ENCODE measurements at regions not wholly inside any gene's neighbourhood (a gene's known extent, or its start where the extent isn't known, plus 50 kb on each side); places are given as distances from the start of the nearest gene placed in this dataset.

GRCh38 chr5:18496041-18496440, 861.8 kb downstream of the TAF11L14 start:
- no peaks in the 10 kb centered on the region for H3K9me3 ChIP-seq (ENCODE audit: control insufficient read depth, low read length)
- no peaks in the 10 kb centered on the region for H3K4me1 ChIP-seq
- H3K36me3 ChIP-seq (ENCODE audit: control insufficient read depth, insufficient read depth, low read length): no peaks in the 10 kb centered on the region
- no peaks in the 10 kb centered on the region for H3K27me3 ChIP-seq (ENCODE audit: control insufficient read depth, insufficient read depth, low read length)
- no peak overlapping the region for H3K9ac ChIP-seq
- H3K4me2 ChIP-seq (ENCODE audit: low read length): no peak overlapping the region
- H3K79me2 ChIP-seq: no peaks in the 10 kb centered on the region
- H3K4me3 ChIP-seq (ENCODE audit: low read depth, low read length): no peak overlapping the region
- no peak overlapping the region for H3K27ac ChIP-seq
- no peak overlapping the region for H2AFZ ChIP-seq
- TF ChIP-seq CTCF (IDR thresholded peaks at IDR 0.05): no peak

- no peaks in the 10 kb centered on the region for H3K27me3 ChIP-seq (ENCODE audit: control insufficient read depth, insufficient read depth, low read length)
These were observed 862.8 kb downstream of the TAF11L14 start for GRCh38 chr5:18497089-18497488.

GRCh38 chr5:18503797-18504328, 869.6 kb downstream of the TAF11L14 start:
- no peak overlapping the region for H3K9ac ChIP-seq
- H3K4me2 ChIP-seq (ENCODE audit: low read length): no peak overlapping the region

More at GRCh38 chr5:18497089-18497488, 862.8 kb downstream of the TAF11L14 start:
- TF ChIP-seq CTCF (IDR thresholded peaks at IDR 0.05): no peak
- Histone ChIP-seq H3K4me2 (ENCODE audit: low read length) (no peak overlapping the region), H3K79me2 (no peaks in the 10 kb centered on the region), H3K36me3 (ENCODE audit: control insufficient read depth, insufficient read depth, low read length) (no peaks in the 10 kb centered on the region), H3K9me3 (ENCODE audit: control insufficient read depth, low read length) (no peaks in the 10 kb centered on the region), H3K27ac (no peak overlapping the region), H3K4me3 (ENCODE audit: low read depth, low read length) (no peak overlapping the region), H2AFZ (no peak overlapping the region), H3K4me1 (no peaks in the 10 kb centered on the region), H3K9ac (no peak overlapping the region)

GRCh38 chr5:18507114-18507513, 872.9 kb downstream of the TAF11L14 start:
- H3K4me1 ChIP-seq: no peaks in the 10 kb centered on the region
- H3K9me3 ChIP-seq (ENCODE audit: control insufficient read depth, low read length): no peaks in the 10 kb centered on the region
- no peak overlapping the region for H3K9ac ChIP-seq
- no peak overlapping the region for H3K4me2 ChIP-seq (ENCODE audit: low read length)
- no peaks in the 10 kb centered on the region for H3K36me3 ChIP-seq (ENCODE audit: control insufficient read depth, insufficient read depth, low read length)
- no peaks in the 10 kb centered on the region for H3K79me2 ChIP-seq
- no peak overlapping the region for H3K4me3 ChIP-seq (ENCODE audit: low read depth, low read length)
- no peak for TF ChIP-seq CTCF (IDR thresholded peaks at IDR 0.05)
- no peaks in the 10 kb centered on the region for H3K27me3 ChIP-seq (ENCODE audit: control insufficient read depth, insufficient read depth, low read length)
- no peak overlapping the region for H3K27ac ChIP-seq
- H2AFZ ChIP-seq: no peak overlapping the region

More at GRCh38 chr5:18503797-18504328, 869.6 kb downstream of the TAF11L14 start:
- no peak for TF ChIP-seq CTCF (IDR thresholded peaks at IDR 0.05)
- no peaks in the 10 kb centered on the region for H3K27me3 ChIP-seq (ENCODE audit: control insufficient read depth, insufficient read depth, low read length)
- H2AFZ ChIP-seq: no peak overlapping the region
- no peaks in the 10 kb centered on the region for H3K36me3 ChIP-seq (ENCODE audit: control insufficient read depth, insufficient read depth, low read length)
- H3K4me1 ChIP-seq: no peaks in the 10 kb centered on the region
- H3K79me2 ChIP-seq: no peaks in the 10 kb centered on the region
- H3K27ac ChIP-seq: no peak overlapping the region
- no peak overlapping the region for H3K4me3 ChIP-seq (ENCODE audit: low read depth, low read length)
- H3K9me3 ChIP-seq (ENCODE audit: control insufficient read depth, low read length): no peaks in the 10 kb centered on the region

GRCh38 chr5:18517641-18518380, 883.6 kb downstream of the TAF11L14 start:
- Histone ChIP-seq H3K79me2 (no peaks in the 10 kb centered on the region), H3K4me2 (ENCODE audit: low read length) (no peak overlapping the region), H3K4me3 (ENCODE audit: low read depth, low read length) (no peak overlapping the region), H3K4me1 (no peaks in the 10 kb centered on the region), H3K27ac (no peak overlapping the region), H3K27me3 (ENCODE audit: control insufficient read depth, insufficient read depth, low read length) (no peaks in the 10 kb centered on the region), H3K9ac (no peak overlapping the region), H3K36me3 (ENCODE audit: control insufficient read depth, insufficient read depth, low read length) (no peaks in the 10 kb centered on the region), H3K9me3 (ENCODE audit: control insufficient read depth, low read length) (no peaks in the 10 kb centered on the region), H2AFZ (no peak overlapping the region)
- no peak for TF ChIP-seq CTCF (IDR thresholded peaks at IDR 0.05)
